ENCODE measurements at regions not wholly inside any gene's neighbourhood (a gene's known extent, or its start where the extent isn't known, plus 50 kb on each side); places are given as distances from the start of the nearest gene placed in this dataset.

DNA sequence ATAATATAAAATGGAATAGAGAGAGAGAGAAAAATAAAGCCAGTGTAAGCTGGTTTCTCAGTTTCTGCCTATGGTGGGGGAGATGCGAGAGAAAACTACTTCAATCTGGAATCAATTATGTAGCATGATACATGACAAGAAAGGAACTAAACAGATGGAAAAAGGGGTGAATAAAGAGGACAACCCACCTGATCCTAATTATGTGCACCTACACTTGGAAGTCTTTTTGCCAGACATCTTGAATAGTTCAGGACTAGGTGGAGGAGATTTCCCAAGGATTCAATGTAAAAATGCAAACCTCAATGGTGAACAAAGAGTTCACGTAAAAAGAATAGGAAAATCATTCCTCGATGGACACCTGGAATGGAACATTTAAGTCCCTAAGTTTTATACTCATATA is 524.4 kb upstream of the RGMA start:
- TF ChIP-seq CTCF (IDR thresholded peaks at IDR 0.05 in 2 of 3, conservative IDR thresholded peaks at IDR 0.05 in 1 of 3; ENCODE audit: borderline replicate concordance in 1 of 3, insufficient read depth in 1 of 3, low read depth in 2 of 3, low read length in 2 of 3) (no peak), CEBPB (IDR thresholded peaks at IDR 0.05; ENCODE audit: low read depth) (no peak), SRF (IDR thresholded peaks at IDR 0.05; ENCODE audit: low read depth) (no peak), POLR2AphosphoS5 (IDR thresholded peaks at IDR 0.05; ENCODE audit: low read depth, low read length) (no peak), EGR1 (IDR thresholded peaks at IDR 0.05; ENCODE audit: low read depth) (no peak)
- TF ChIP-seq, protein P1, sequence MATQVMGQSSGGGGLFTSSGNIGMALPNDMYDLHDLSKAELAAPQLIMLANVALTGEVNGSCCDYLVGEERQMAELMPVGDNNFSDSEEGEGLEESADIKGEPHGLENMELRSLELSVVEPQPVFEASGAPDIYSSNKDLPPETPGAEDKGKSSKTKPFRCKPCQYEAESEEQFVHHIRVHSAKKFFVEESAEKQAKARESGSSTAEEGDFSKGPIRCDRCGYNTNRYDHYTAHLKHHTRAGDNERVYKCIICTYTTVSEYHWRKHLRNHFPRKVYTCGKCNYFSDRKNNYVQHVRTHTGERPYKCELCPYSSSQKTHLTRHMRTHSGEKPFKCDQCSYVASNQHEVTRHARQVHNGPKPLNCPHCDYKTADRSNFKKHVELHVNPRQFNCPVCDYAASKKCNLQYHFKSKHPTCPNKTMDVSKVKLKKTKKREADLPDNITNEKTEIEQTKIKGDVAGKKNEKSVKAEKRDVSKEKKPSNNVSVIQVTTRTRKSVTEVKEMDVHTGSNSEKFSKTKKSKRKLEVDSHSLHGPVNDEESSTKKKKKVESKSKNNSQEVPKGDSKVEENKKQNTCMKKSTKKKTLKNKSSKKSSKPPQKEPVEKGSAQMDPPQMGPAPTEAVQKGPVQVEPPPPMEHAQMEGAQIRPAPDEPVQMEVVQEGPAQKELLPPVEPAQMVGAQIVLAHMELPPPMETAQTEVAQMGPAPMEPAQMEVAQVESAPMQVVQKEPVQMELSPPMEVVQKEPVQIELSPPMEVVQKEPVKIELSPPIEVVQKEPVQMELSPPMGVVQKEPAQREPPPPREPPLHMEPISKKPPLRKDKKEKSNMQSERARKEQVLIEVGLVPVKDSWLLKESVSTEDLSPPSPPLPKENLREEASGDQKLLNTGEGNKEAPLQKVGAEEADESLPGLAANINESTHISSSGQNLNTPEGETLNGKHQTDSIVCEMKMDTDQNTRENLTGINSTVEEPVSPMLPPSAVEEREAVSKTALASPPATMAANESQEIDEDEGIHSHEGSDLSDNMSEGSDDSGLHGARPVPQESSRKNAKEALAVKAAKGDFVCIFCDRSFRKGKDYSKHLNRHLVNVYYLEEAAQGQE (IDR thresholded peaks at IDR 0.05; ENCODE audit: low read depth): no peak
